WTC11 (cell line): ENCODE measurements at regions not wholly inside any gene's neighbourhood (a gene's known extent, or its start where the extent isn't known, plus 50 kb on each side); places are given as distances from the start of the nearest gene placed in this dataset.

Source experiments
- ATAC-seq: fragments of 200-7000 bp; cut with Tn5 transposase; 2 replicates; pipeline ENCODE4 v1.10.0; 2021; ENCODE audit warnings: mild to moderate bottlenecking, moderate library complexity
- CTCF ChIA-PET: fragments of 300-600 bp; sonication (Branson Sonifier 250); formaldehyde crosslinking; loops from one replicate; lab custom pipeline; 2021; ENCODE audit warnings: antibody characterized with exemption; lab: Charles Lee
- POLR2A ChIA-PET: fragments of 350-600 bp; sonication (Branson Sonifier 250); formaldehyde crosslinking; loops from one replicate; lab custom pipeline; 2021; ENCODE audit warnings: antibody characterized with exemption; lab: Charles Lee
- DNase-seq: peaks from one replicate; pipeline ENCODE4 v3.0.0; 2021; ENCODE audit warnings: low spot score
- H3K27ac Mint-ChIP-seq: 2 replicates; pipeline ENCODE4 v1.8.0; 2021; ENCODE audit warnings: mixed read lengths
- H3K27me3 Mint-ChIP-seq: 2 replicates; pipeline ENCODE4 v1.8.0; 2021; ENCODE audit warnings: low read depth, mild to moderate bottlenecking, moderate library complexity, mixed read lengths
- H3K36me3 Mint-ChIP-seq: 2 replicates; pipeline ENCODE4 v1.8.0; 2021; ENCODE audit warnings: mixed read lengths
- H3K4me1 Mint-ChIP-seq: 2 replicates; pipeline ENCODE4 v1.8.0; 2022; ENCODE audit warnings: mixed read lengths
- H3K4me3 Mint-ChIP-seq: 2 replicates; pipeline ENCODE4 v1.8.0; 2021; ENCODE audit warnings: mild to moderate bottlenecking, moderate library complexity, mixed read lengths
- H3K9me3 Mint-ChIP-seq: 2 replicates; pipeline ENCODE4 v1.8.0; 2021; ENCODE audit warnings: mixed read lengths
- ATF6 ChIP-seq: sonication (generic); formaldehyde crosslinking; IDR thresholded peaks from 2 replicates; pipeline ENCODE4 v1.8.1; 2023; ENCODE audit warnings: mild to moderate bottlenecking, missing genetic modification reagents
- E2F4 ChIP-seq: sonication (generic); formaldehyde crosslinking; IDR thresholded peaks from 2 replicates; pipeline ENCODE4 v1.8.1; 2022; ENCODE audit warnings: low read depth, mild to moderate bottlenecking, moderate library complexity, missing genetic modification reagents, borderline replicate concordance
- FOXK1 ChIP-seq: sonication (generic); formaldehyde crosslinking; IDR thresholded peaks from 2 replicates; pipeline ENCODE4 v1.8.0; 2022; ENCODE audit warnings: mild to moderate bottlenecking, moderate library complexity, missing genetic modification reagents
- FOXP1 ChIP-seq: sonication (generic); formaldehyde crosslinking; IDR thresholded peaks from 2 replicates; pipeline ENCODE4 v1.8.0; 2022; ENCODE audit warnings: missing genetic modification reagents, mild to moderate bottlenecking, moderate library complexity, borderline replicate concordance
- GTF2I ChIP-seq: fragments of 250-450 bp; sonication (Bioruptor Pico); conservative IDR thresholded peaks from 2 replicates; pipeline ENCODE4 v1.4.0; 2021; ENCODE audit warnings: mild to moderate bottlenecking
- IRF2 ChIP-seq: sonication (generic); formaldehyde crosslinking; IDR thresholded peaks from 2 replicates; pipeline ENCODE4 v1.8.0; 2022; ENCODE audit warnings: low read depth, missing genetic modification reagents, borderline replicate concordance
- MAX ChIP-seq: sonication (generic); formaldehyde crosslinking; IDR thresholded peaks from 2 replicates; pipeline ENCODE4 v1.8.0; 2022; ENCODE audit warnings: mild to moderate bottlenecking, missing genetic modification reagents
- MYBL2 ChIP-seq: sonication (generic); formaldehyde crosslinking; IDR thresholded peaks from 2 replicates; pipeline ENCODE4 v1.8.1; 2023; ENCODE audit warnings: mild to moderate bottlenecking, moderate library complexity, missing genetic modification reagents
- NR2C2 ChIP-seq: sonication (generic); formaldehyde crosslinking; IDR thresholded peaks from 2 replicates; pipeline ENCODE4 v1.8.0; 2022; ENCODE audit warnings: mild to moderate bottlenecking, missing genetic modification reagents
- NR3C1 ChIP-seq: sonication (generic); formaldehyde crosslinking; conservative IDR thresholded peaks from 2 replicates; pipeline ENCODE4 v1.8.1; 2023; ENCODE audit warnings: low read depth, mild to moderate bottlenecking, missing genetic modification reagents
- PRRX2 ChIP-seq: fragments of 250-450 bp; sonication (Bioruptor Pico); IDR thresholded peaks from 2 replicates; pipeline ENCODE4 v1.8.0; 2021; ENCODE audit warnings: mild to moderate bottlenecking
- RORB ChIP-seq: fragments of 250-450 bp; sonication (Bioruptor Pico); IDR thresholded peaks from 2 replicates; pipeline ENCODE4 v1.9.0; 2021; ENCODE audit warnings: mild to moderate bottlenecking
- SMAD4 ChIP-seq: sonication (generic); formaldehyde crosslinking; IDR thresholded peaks from 2 replicates; pipeline ENCODE4 v1.8.0; 2022; ENCODE audit warnings: mild to moderate bottlenecking, missing genetic modification reagents
- TCF7 ChIP-seq: sonication (generic); formaldehyde crosslinking; IDR thresholded peaks from 2 replicates; pipeline ENCODE4 v1.8.0; 2022; ENCODE audit warnings: mild to moderate bottlenecking, low read depth, missing genetic modification reagents, moderate library complexity
- TEAD1 ChIP-seq: sonication (generic); formaldehyde crosslinking; IDR thresholded peaks from 2 replicates; pipeline ENCODE4 v1.8.0; 2022; ENCODE audit warnings: mild to moderate bottlenecking, missing genetic modification reagents
- USF2 ChIP-seq: sonication (generic); formaldehyde crosslinking; IDR thresholded peaks from 2 replicates; pipeline ENCODE4 v1.8.1; 2023; ENCODE audit warnings: mild to moderate bottlenecking, missing genetic modification reagents, moderate library complexity
- ZBTB43 ChIP-seq: sonication (generic); formaldehyde crosslinking; IDR thresholded peaks from 2 replicates; pipeline ENCODE4 v1.8.1; 2023; ENCODE audit warnings: mild to moderate bottlenecking, missing genetic modification reagents
- ZNF416 ChIP-seq: fragments of 250-450 bp; sonication (Bioruptor Pico); IDR thresholded peaks from 2 replicates; pipeline ENCODE4 v1.9.0; 2021; ENCODE audit warnings: mild to moderate bottlenecking, inconsistent platforms
- TF ChIP-seq, protein P1 (sequence below): sonication (generic); formaldehyde crosslinking; IDR thresholded peaks from 2 replicates; pipeline ENCODE4 v1.8.0; 2023; ENCODE audit warnings: missing genetic modification reagents, mild to moderate bottlenecking, borderline replicate concordance
- TF ChIP-seq, protein P2 (sequence below): sonication (generic); formaldehyde crosslinking; IDR thresholded peaks from 2 replicates; pipeline ENCODE4 v1.8.1; 2023; ENCODE audit warnings: mild to moderate bottlenecking, missing genetic modification reagents, borderline replicate concordance

DNA sequence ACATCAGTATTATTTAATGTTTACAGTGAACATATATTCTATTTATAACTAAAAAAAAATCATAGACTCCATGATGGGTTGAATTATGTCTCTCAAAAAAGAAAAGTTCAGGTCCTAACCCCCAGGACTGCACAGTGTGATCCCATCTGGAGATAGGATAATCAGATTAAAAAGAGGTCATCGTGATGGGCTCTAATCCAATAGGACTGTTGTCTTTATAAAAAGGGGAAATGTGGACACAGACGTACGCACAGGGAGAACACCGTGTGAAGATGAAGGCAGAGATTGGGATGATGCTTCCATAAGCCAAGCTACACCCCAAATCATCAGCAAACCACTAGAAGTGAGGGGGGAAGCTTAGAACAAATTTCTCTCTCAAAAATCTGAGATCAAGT is 221.4 kb downstream of the SNX18 start (continued):
- no peak for TF ChIP-seq MYBL2 (CRISPR knock-in tag)
- TF ChIP-seq TEAD1 (CRISPR knock-in tag): no peak
- TF ChIP-seq PRRX2 (CRISPR knock-in tag): no peak
- TF ChIP-seq USF2 (CRISPR knock-in tag): no peak
- TF ChIP-seq IRF2 (CRISPR knock-in tag): no peak
- no peak for TF ChIP-seq ZBTB43 (CRISPR knock-in tag)
- no peak for TF ChIP-seq SMAD4 (CRISPR knock-in tag)
- no peak for TF ChIP-seq FOXP1 (CRISPR knock-in tag)
- TF ChIP-seq MAX (CRISPR knock-in tag): no peak
- TF ChIP-seq GTF2I (CRISPR knock-in tag): no peak
- no peak for TF ChIP-seq ZNF416 (CRISPR knock-in tag)
- TF ChIP-seq ATF6 (CRISPR knock-in tag): no peak
- TF ChIP-seq NR3C1 (CRISPR knock-in tag): no peak
- no peak for TF ChIP-seq TCF7

DNA sequence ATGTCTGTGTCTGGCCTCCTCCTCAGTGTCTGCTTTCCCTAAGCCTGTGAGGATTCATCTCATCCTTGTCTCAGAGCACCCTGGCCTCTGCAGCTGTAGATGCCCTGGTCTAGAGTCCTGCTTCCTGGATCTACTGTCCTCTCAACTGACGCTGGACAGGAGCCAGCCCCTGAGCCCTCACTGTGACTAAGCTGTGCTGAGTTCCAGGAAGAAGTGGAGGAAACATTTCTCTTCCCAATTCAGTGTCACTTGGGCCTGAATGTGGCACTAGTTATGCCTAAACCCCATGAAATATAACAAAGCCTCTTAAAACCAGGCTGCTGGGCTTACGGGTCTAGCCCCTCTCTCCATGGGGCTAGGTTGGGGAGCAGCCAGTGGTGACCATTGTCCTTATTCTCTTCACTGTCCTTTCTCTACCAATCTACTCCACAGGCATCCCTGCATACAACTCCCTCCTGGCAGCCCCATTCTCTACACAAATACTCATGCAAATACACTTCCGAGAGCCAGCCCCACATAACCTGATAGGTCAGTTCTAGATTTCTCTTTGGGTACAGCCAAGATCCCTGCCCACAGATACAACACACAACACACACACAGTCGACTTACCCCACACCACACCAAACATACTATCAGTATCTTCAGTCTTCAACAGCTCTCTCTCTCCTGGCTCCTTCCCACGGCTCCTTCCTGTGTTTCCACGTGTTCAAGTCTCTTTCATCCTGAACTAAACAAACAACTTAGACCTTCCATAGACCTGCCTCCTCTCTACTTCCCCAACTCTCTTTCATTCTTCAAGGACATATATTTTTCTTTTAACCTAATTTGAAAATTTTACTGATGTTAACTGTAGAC is 220.8 kb downstream of the SNX18 start:
- Mint-ChIP-seq H3K4me1 (peaks cover 16% of the 10 kb centered on the region), H3K27ac (no peak overlapping the region), H3K27me3 (peaks cover 3% of the 10 kb centered on the region; the same call in 1 of the 2 replicates), H3K9me3 (peaks cover 3% of the 10 kb centered on the region; the same call in 1 of the 2 replicates), H3K36me3 (no peaks in the 10 kb centered on the region), H3K4me3 (no peak overlapping the region)
- POLR2A ChIA-PET: no interaction called here
- CTCF ChIA-PET: no interaction called here
- ATAC-seq (peak; percentile 83), DNase-seq (no peak)
- TF ChIP-seq USF2 (CRISPR knock-in tag) (no peak), MYBL2 (CRISPR knock-in tag) (no peak), MAX (CRISPR knock-in tag) (no peak), E2F4 (CRISPR knock-in tag) (no peak), RORB (no peak), FOXK1 (CRISPR knock-in tag) (no peak), NR2C2 (CRISPR knock-in tag) (no peak)
- TF ChIP-seq, protein P1, sequence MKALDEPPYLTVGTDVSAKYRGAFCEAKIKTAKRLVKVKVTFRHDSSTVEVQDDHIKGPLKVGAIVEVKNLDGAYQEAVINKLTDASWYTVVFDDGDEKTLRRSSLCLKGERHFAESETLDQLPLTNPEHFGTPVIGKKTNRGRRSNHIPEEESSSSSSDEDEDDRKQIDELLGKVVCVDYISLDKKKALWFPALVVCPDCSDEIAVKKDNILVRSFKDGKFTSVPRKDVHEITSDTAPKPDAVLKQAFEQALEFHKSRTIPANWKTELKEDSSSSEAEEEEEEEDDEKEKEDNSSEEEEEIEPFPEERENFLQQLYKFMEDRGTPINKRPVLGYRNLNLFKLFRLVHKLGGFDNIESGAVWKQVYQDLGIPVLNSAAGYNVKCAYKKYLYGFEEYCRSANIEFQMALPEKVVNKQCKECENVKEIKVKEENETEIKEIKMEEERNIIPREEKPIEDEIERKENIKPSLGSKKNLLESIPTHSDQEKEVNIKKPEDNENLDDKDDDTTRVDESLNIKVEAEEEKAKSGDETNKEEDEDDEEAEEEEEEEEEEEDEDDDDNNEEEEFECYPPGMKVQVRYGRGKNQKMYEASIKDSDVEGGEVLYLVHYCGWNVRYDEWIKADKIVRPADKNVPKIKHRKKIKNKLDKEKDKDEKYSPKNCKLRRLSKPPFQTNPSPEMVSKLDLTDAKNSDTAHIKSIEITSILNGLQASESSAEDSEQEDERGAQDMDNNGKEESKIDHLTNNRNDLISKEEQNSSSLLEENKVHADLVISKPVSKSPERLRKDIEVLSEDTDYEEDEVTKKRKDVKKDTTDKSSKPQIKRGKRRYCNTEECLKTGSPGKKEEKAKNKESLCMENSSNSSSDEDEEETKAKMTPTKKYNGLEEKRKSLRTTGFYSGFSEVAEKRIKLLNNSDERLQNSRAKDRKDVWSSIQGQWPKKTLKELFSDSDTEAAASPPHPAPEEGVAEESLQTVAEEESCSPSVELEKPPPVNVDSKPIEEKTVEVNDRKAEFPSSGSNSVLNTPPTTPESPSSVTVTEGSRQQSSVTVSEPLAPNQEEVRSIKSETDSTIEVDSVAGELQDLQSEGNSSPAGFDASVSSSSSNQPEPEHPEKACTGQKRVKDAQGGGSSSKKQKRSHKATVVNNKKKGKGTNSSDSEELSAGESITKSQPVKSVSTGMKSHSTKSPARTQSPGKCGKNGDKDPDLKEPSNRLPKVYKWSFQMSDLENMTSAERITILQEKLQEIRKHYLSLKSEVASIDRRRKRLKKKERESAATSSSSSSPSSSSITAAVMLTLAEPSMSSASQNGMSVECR (CRISPR knock-in tag): no peak
- TF ChIP-seq, protein P2, sequence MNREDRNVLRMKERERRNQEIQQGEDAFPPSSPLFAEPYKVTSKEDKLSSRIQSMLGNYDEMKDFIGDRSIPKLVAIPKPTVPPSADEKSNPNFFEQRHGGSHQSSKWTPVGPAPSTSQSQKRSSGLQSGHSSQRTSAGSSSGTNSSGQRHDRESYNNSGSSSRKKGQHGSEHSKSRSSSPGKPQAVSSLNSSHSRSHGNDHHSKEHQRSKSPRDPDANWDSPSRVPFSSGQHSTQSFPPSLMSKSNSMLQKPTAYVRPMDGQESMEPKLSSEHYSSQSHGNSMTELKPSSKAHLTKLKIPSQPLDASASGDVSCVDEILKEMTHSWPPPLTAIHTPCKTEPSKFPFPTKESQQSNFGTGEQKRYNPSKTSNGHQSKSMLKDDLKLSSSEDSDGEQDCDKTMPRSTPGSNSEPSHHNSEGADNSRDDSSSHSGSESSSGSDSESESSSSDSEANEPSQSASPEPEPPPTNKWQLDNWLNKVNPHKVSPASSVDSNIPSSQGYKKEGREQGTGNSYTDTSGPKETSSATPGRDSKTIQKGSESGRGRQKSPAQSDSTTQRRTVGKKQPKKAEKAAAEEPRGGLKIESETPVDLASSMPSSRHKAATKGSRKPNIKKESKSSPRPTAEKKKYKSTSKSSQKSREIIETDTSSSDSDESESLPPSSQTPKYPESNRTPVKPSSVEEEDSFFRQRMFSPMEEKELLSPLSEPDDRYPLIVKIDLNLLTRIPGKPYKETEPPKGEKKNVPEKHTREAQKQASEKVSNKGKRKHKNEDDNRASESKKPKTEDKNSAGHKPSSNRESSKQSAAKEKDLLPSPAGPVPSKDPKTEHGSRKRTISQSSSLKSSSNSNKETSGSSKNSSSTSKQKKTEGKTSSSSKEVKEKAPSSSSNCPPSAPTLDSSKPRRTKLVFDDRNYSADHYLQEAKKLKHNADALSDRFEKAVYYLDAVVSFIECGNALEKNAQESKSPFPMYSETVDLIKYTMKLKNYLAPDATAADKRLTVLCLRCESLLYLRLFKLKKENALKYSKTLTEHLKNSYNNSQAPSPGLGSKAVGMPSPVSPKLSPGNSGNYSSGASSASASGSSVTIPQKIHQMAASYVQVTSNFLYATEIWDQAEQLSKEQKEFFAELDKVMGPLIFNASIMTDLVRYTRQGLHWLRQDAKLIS (CRISPR knock-in tag): no peak
